NCI-H1105 (cell line): ENCODE measurements at regions not wholly inside any gene's neighbourhood (a gene's known extent, or its start where the extent isn't known, plus 50 kb on each side); places are given as distances from the start of the nearest gene placed in this dataset.
"Not testable (repeated sequence)": the region's sequence is repeated elsewhere in the genome, so short reads cannot be mapped to it uniquely, and the experiment has no call there.

Source experiments
- DNase-seq: peaks from one replicate; lab custom pipeline; 2025; lab: John Stamatoyannopoulos, UW

GRCh38 chr11:44452827-44453572 lies 112.5 kb upstream of the CD82 start:
- DNase-seq, result no peak

GRCh38 chr11:44453871-44454270 lies 111.6 kb upstream of the CD82 start:
- DNase-seq, result no peak

- no peak for DNase-seq
These were observed 110.8 kb upstream of the CD82 start for GRCh38 chr11:44454666-44455065.

GRCh38 chr11:44456544-44457300 lies 108.7 kb upstream of the CD82 start:
- no peak for DNase-seq

GRCh38 chr11:44457862-44458261 lies 107.6 kb upstream of the CD82 start:
- no peak for DNase-seq

- no peak for DNase-seq
These were observed 101.7 kb upstream of the CD82 start for GRCh38 chr11:44463751-44464150.

GRCh38 chr11:44464741-44465140 lies 100.7 kb upstream of the CD82 start:
- DNase-seq, result no peak

- DNase-seq, result no peak
These were observed 98.8 kb upstream of the CD82 start for GRCh38 chr11:44466531-44467205.

- no peak for DNase-seq
These were observed 98.0 kb upstream of the CD82 start for GRCh38 chr11:44467413-44467812.

GRCh38 chr11:44467931-44468330 lies 97.5 kb upstream of the CD82 start:
- DNase-seq, result no peak

GRCh38 chr11:44468345-44468988 lies 97.0 kb upstream of the CD82 start:
- DNase-seq, result no peak

GRCh38 chr11:44469412-44469811 lies 96.1 kb upstream of the CD82 start:
- no peak for DNase-seq

GRCh38 chr11:44470854-44471253 lies 94.6 kb upstream of the CD82 start:
- DNase-seq, result no peak

GRCh38 chr11:44471603-44472002 lies 93.9 kb upstream of the CD82 start:
- no peak for DNase-seq

GRCh38 chr11:44472916-44473315 lies 92.5 kb upstream of the CD82 start:
- DNase-seq, result no peak

GRCh38 chr11:44474702-44475101 lies 90.8 kb upstream of the CD82 start:
- DNase-seq, result no peak

GRCh38 chr11:44475114-44475686 lies 90.3 kb upstream of the CD82 start:
- no peak for DNase-seq

- DNase-seq, result not testable (repeated sequence)
These were observed 83.1 kb upstream of the CD82 start for GRCh38 chr11:44482338-44482737.

- DNase-seq, result no peak
These were observed 81.4 kb upstream of the CD82 start for GRCh38 chr11:44483919-44484610.

- DNase-seq, result no peak
These were observed 77.1 kb upstream of the CD82 start for GRCh38 chr11:44488165-44488965.

- no peak for DNase-seq
These were observed 72.1 kb upstream of the CD82 start for GRCh38 chr11:44493383-44493782.
